ENCODE measurements at regions not wholly inside any gene's neighbourhood (a gene's known extent, or its start where the extent isn't known, plus 50 kb on each side); places are given as distances from the start of the nearest gene placed in this dataset.

GRCh38 chr13:85896516-85897450, 97.6 kb upstream of the SLITRK6 start:
- DNase-seq (ENCODE audit: low read depth in 2 of 3, low spot score in 2 of 3), result no peak

- DNase-seq (ENCODE audit: low read depth in 2 of 3, low spot score in 2 of 3), result no peak
Measured at GRCh38 chr13:85887406-85887805, 88.2 kb upstream of the SLITRK6 start.

GRCh38 chr13:85879014-85879413, 79.8 kb upstream of the SLITRK6 start:
- no peak for DNase-seq (ENCODE audit: low read depth in 2 of 3, low spot score in 2 of 3)

- peak in 2 of 3 donors; percentile 1 to 29 for DNase-seq (ENCODE audit: low read depth in 2 of 3, low spot score in 2 of 3)
Measured at GRCh38 chr13:85864963-85865530, 65.8 kb upstream of the SLITRK6 start.

GRCh38 chr13:85853901-85854663, 54.9 kb upstream of the SLITRK6 start:
- DNase-seq (ENCODE audit: low read depth in 2 of 3, low spot score in 2 of 3), result no peak

- no peak for DNase-seq (ENCODE audit: low read depth in 2 of 3, low spot score in 2 of 3)
Measured at GRCh38 chr13:85853161-85853894, 54.1 kb upstream of the SLITRK6 start.
